HCEC 1CT (cell line): ENCODE measurements at regions not wholly inside any gene's neighbourhood (a gene's known extent, or its start where the extent isn't known, plus 50 kb on each side); places are given as distances from the start of the nearest gene placed in this dataset.
A peak's percentile ranks its signal among the peaks of the same experiment; 100 is the strongest.

ENCODE experiments used
- DNase-seq: peaks from one replicate; pipeline ENCODE4 v3.0.0-alpha.2; 2017

DNA sequence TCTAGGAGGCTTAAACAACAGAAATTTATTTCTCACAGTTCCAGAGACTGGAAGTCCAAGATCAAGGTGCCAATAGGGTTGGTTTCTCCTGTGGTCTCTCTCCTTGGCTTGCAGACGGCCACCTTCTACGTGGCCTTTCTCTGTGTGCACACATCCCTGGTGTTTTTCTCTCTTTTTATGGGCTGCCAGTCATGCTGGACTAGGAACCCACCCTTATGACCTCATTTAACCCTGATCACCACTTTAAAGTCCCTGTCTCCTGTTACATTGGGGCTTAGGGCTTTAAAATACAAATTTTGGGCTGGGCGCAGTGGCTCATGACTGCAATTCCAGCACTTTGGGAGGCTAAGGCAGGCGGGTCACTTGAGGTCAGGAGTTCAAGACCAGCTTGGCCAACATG, 157.1 kb downstream of the TLE1 start:
- no peak for DNase-seq

DNA sequence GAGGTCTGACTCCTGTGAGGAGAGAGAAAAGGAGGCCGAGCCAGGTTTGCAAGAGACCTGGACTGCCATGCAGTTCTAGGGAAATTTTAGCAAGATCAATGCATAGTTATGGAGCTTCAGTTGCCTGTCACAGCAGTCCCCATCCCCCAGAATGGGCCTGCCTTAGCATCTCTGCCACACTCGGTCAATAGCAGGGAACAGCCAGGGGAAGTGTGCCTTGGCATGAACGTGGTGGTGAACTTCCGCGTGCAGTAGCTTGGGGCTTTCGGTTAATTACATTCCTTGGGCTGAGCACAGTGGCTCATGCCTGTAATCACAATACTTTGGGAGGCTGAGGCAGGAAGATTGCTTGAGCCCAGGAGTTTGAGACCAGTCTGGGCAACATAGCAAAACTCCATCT, 157.8 kb downstream of the TLE1 start:
- no peak for DNase-seq

DNA sequence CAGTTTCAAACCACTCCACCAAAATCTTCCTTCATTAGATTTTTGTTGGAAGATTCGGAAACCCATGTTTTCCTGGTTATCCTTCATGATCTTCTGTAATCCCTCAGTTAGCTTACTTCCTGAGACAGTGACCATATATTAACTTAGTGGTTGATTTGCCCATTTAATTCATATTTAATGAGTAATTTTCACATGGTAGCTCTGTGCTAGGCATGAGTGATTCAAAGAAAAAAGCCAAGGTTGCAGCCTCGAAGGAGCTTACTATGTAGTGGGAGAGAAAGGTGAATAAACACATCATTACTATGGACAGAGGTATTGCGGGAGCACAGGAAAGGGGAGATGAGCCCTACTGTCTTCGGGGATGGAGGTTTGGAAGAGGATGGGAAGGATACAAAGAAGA, 158.5 kb downstream of the TLE1 start:
- no peak for DNase-seq

DNA sequence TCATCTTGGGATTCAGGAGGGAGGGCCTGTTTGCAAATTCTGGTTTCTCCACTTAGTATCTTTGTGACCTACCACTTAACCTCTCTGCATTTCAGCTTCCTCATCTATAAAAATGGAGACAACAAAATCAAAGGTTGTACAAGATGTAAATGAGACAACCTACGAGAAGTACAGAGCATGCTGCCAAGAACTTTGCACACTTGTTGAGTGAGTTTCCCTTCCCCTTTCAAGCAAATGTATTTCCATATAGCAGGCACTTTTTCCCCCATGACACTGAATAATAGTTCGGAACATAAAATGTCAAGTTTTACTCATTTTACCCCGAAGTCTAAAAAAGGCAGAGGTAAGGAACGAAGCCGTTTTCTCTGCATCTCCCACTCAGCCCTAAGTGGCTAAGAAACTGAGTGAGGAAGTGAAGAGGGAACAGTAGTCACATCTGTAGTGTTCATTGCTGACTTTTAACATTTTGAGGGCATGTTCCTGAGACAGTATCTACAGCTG, 159.0 kb downstream of the TLE1 start:
- DNase-seq: no peak

DNA sequence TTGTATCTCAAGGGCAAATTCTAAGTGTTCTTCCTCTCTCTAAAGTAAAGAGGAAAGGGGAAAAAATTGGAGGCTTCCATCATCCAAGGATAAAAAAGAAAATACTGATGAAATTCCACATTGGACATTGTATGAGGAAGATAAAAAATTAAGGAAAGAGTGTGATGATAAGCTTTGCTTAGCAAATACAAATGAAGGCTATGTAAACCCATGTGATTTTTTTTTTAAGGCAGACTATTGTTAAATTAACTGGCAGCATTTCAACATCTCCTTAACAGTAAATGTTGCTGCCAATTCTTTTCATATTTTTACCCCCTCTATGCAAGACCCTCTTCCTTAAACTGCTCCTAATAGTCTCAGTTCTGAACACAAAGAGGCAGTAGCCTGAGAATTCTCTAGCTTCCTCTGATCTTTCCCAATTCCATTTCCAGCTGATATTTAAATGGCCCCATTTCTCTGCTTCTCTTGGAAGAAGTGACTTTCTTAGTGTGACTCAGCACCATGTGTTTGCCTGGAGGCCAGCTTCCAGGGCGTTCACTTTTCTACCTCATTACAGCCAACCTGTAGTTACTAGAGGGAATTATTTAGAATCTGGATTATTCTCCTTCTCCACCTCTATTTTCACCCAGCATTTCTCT, 159.7 kb downstream of the TLE1 start:
- DNase-seq: peak; percentile 79

DNA sequence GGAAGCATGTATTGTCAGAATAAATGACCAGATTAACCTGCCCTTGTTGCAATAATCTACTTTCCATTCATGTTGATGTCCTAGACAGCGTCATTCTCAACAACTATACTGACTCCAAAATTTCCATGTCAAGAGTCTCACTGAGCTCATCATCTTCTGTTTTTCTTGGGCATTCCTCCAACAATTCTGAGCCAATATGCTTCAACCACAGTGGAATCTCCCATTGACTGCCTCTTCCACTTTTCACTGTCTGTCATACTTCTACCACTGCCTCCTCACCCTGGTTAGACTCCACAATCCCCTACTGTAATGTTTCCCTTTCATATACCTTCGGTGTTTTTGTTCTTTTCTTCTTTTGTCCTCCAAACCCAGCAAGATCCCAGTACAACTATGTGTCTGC, 162.8 kb downstream of the TLE1 start:
- peak; percentile 71 for DNase-seq

DNA sequence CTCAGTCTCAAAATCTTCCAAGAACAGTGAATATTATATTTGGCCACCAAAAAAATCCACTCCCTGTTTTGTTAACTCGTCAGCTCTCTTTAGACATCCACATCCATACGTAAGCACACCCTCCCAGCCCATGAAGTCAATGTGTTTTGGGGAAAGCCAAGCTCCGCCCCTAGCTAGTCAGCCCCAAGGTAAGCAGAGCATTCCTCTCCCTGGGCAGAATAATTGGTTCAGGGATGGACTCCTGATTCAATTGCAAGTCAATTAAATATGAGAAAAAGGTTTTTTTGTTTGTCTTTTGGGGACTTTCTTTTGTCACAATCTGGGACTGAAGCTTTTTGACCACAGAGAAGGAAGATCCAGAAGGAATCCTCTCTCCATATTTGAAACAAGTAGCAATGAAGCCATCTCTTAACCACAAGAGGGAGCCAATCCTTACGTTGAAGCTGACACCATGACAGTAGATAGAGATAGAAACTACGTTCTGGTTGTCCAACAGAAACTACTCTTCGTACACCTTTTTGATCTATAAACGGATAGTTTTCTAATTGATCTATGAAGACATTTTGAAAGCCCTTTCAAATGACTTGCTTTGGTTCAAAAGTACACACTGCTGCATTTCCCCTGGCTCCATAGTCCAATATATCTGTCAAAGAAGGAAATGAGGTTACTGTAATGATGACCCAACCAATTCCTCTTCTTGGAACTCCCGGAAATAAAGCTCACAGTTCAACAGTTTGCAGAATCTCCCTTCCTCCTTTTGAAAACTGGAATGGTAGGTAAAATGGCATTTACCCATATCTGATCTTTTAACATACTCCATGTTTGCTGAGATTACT, 166.4 kb downstream of the TLE1 start:
- peak; percentile 74 for DNase-seq

DNA sequence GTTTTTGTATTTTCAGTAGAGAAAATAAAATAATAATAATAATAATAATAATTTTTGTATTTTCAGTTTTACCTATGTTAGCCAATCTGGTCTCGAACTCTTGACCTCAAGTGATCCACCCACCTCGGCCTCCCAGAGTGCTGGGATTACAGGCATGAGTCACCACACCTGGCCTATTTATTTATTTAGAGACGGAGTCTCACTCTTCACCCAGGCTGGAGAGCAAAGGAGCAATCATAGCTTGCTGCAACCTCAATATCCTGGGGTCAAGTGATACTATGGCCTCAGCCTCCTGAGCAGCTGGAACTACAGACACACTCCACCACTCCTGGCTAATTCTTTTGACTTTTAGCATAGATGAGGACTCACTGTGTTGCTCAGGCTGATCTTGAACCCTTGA, 167.5 kb downstream of the TLE1 start:
- DNase-seq: no peak

DNA sequence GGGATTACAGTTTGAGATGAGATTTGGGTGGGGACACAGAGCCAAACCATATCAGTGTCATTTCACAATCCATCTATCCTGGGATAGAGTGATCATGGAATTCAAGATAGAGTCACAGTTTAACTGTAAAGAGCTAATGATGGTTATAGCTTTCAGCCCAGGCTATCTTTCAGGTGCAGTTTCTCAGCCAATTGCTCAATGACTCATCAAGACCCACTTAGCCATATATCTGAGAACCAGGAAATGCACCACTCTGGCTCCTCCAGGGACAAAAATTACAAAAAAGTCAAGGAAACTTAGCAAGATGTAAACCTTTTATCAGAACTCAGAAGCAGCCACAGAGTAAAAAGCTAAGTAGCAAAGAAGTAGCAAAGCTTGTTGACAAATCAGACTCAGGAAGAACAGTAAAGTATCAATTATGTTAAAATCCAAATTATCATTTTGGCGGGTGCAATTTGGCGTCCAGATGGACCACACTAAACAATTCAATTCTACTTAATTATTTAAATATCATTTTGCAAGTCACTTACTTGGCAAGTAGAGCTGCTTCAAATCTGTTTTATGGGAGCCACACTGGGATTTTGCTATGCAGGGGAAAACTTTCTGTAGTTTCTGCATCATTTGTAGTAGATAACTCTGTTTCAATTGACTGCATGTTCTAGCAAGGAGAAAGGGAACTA, 169.4 kb downstream of the TLE1 start:
- no peak for DNase-seq

DNA sequence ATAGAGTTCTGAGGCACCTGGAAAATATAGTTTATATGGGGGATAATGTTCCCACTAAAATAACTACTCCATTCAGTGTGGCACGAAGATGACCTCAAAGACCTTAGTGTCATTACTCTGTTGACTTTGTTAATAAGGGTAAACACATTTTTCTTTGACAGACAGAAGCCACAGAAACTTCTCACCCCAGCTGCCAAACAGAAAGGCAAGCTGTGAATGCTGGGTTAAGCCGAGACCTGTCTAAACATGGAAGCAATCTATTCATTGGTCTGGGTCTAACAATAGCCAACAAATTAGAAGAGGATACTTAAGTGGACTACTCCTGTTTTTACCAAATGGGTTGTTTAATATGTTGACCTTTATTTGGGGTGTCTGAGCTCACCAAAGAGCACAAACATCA, 171.4 kb downstream of the TLE1 start:
- DNase-seq: no peak

DNA sequence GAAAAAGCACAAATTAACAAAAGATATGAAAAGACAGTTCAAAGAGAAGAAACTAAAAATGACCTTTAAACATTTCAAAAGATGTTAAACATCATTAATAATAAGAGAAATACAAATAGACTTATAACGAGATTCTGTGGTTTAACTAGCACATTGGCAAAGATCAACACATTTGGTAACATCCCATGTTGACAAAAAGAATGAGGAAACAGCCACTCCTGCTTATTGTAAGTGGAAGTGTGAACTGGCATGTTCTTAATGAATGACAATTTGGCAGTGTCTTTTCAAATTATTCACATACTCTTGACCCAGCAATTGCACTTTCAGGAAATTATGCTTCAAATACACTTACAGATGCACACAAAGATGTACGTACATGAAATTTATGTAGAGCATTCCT, 176.3 kb downstream of the TLE1 start:
- DNase-seq: no peak

DNA sequence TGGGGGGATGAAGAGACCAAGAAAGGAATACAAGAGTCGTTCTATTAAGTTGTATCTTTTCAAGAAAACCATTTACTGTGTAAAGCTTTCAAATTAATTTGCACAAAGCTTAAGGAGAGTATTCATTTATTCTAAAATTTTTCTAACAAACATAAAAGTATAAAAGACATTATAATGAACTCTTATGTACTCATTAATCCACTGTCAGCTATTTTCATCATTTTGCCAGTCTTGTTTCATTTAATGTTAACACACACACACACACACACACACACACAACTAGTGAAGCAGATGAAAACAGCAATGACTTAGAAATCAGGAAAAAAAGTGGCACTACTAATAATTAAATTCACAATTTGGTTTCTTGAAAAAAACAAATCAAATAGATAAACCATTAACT, 176.7 kb downstream of the TLE1 start:
- DNase-seq: no peak

DNA sequence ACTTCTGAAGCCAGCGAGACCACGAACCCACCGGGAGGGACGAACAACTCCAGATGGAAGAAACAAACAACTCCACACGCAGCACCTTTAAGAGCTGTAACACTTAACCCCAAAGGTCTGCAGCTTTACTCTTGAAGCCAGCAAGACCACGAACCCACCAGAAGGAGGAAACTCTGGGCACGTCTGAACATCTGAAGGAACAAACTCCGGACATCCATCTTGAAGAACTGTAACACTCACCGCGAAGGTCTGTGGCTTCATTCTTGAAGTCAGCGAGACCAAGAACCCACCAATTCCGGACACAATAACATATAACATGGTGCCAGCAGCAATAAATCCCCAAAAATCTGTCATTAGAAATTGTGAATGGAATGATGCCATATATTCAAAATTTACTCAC, 180.9 kb downstream of the TLE1 start:
- no peak for DNase-seq

DNA sequence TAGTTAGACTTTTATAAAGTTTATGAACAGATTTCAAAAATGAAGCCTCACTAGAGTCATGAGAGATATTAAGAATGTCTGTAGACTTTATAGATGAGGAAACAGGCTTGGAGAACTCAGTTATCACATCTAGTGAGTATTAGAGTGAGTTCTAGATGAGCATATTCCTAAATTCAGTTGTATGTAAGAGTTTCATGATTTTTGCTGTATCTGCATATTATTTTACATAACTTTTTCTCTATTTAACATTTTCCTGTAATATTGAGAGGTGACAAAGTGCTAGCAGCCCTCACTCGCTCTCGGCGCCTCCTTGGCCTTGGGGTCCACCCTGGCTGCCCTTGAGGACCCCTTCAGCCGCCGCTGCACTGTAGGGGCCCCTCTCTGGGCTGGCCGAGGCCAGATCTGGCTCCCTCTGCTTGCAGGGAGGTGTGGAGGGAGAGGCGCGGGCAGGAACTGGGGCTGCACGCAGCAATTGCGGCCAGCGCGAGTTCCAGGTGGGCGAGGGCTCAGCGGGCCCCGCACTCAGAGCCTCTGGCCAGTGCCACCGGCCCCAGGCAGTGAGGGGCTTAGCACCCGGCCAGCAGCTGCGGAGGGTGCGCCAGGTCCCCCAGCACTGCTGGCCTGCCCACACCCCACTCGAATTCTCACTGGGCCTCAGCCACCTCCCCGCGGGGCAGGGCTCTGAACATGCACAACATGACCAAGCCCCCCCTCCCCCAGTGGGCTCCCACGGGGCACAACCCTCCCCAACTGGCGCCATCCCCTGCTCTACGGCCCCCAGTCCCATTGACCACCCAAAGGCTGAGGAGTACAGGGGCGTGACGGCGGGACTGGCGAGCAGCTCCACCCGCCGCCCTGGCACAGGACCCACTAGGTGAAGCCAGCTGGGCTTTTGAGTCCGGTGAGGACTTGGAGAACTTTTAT, 182.1 kb downstream of the TLE1 start:
- no peak for DNase-seq

DNA sequence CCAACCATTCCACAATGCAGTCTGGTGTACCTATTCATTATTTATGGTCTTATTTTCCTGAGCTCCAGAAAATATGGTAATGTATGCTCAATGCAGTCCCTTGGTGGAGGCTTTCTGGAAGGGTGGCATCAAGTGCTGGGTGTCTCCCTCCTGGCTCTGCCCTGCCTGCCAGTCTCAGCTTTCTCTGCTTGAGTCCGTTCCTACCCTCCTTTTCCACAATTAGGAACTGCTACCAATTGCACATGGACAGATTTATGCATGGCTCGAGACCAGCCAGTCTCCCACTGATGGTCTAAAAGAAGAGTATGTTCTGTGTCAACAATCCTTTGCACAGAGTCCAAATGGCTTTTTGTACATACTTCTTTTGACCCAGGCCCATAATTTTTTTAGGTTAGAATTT, 189.8 kb downstream of the TLE1 start:
- no peak for DNase-seq

DNA sequence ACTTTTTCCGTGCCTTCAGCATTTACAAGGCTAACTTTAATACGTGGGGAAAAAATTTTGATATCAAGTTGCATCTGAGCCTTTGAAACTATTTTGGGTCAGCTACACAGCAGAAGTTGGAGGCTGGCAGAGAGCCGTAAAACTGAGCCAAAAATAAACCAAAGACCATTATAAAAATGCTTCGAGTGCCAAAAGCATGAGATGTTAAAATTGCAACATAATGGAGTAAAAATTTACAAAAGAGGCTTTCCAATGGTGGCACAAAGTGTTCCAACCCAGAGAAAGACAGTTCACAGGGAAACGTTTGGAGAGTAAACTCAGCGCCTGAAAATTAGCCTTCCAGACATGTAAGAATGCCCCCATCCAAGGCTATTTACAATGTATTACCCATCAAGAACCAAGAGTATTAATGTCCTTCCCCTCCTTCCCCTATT, 190.3 kb downstream of the TLE1 start:
- peak; percentile 78 for DNase-seq

DNA sequence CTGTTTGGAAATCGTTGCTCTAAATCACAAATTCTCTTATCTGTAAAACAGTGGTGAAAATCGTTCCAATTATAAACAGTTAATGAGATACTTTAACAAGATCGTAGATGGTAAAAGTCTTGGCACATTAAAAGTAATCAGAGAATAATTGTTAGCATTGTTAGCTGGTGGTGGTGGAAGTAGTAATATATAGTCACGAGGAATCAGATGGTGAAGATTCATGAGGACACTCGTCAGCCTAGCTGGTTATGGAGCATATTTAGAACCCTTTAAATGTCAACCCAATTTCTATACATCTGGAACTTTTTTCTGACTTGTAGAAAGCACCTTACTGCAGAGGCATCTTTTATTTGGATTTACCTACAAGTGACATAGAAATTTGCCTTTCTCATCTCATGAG, 190.8 kb downstream of the TLE1 start:
- DNase-seq: no peak

DNA sequence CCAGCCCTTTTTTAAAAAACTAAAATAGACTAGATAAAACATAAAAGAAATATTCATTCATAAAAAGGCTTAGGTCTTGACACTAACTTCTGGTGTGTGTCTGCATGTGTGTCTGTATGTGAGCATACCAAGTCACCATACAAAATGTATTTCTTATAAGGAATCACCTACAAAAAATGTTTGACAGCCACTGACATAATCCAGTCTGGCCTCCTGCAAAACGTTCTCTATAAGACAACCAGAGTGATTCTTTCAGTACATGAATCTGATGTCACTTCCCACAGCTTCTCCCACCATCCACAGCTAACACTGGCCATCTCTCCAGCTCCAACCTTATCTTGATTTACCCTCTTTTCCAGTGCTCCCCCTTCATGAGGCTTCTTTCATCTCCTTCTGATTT, 192.3 kb downstream of the TLE1 start:
- peak; percentile 58 for DNase-seq

DNA sequence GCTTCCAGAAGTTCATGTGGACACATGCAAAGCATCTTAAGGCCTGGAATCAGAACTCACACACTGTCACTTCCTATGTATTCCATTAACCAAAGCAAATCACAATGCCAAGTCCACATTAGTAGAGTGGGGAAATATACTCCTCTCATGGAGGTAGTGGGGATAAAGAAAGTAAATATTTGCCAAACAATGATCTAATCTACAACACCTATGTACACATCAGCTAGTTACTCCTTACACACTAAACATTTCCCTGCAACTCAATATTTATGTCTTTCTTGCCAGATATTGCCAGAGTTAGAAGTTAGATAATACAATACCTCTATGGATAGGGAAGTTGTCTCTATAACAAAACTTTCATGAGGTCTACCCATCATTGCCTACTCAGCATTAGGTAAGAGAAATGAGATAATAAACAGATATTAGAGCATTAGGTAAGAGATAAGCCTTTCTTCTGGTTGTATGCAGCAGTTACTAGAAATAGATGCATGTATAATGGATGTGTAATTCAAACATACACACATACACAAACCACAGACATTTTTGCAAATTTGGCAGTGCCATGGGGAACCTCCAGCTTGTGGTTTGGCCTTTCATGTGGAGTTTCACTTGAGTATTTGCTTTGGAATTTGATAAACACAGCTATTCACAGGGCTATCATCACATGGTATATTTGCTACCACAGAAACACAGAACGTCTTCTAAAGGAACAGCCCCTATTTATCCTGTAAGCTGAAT, 196.5 kb downstream of the TLE1 start:
- peak; percentile 97 for DNase-seq

DNA sequence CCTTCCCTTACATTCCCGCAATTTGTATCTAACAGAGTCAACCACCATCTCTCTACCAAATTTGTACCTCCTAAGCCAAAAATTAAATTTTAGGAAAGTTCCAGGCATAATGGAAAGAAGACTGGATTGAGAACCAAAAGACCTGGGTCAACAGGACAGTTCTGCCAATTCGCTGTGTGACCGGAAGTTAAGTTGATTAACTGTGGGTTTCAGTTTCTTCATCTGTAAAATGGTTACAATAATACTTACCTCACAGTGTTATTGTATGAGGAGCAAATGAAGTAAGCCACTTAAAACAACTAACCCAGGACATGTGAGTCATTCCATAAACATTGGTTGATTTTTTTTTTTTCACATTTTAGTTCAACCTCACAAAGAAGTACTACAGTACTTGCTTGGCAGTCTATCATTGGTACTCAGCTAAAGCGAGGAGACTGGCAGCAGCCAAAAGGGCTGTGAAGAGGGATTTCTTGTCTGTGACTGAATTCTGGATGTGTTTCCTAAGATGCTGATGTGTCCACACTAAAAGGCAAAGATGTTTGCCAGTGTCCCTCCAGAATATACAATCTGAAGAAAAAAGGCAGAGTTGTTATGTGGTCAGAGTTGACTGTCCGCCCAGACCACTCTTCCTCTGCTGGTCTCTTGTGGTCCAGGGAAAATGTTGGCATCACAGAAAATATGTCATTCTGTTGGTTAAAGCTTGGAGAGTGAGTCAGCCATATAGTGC, 198.6 kb downstream of the TLE1 start:
- peak; percentile 81 for DNase-seq

DNA sequence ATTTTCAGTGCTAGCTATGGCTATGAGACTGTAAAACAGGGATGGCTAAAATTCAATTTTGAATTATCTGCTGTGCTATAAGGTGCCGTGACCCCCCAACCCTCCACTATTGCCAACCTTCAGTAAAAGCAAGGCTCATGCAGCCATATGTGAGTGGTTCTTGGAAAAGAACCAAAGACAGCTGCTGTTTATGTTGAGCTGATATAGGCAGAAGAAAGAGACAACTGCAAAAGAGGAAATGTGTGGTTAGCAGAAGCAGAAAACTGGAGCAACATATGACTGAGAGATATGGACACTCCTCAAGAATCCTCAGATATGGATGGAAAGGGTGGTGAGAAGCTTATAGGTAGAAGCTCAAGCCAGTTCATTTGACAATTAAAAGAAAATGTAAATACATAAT, 200.3 kb downstream of the TLE1 start:
- no peak for DNase-seq
